H9 (cell line): ENCODE measurements at regions not wholly inside any gene's neighbourhood (a gene's known extent, or its start where the extent isn't known, plus 50 kb on each side); places are given as distances from the start of the nearest gene placed in this dataset.

ENCODE experiments used
- DNase-seq: peaks from one replicate; pipeline ENCODE4 v3.0.0-alpha.2; 2017
- H2AFZ ChIP-seq: one replicate; pipeline ENCODE4 v1.6.1; 2013; ENCODE audit warnings: mild to moderate bottlenecking, low read length, control low read depth, moderate library complexity
- H2AK5ac ChIP-seq: 2 replicates; pipeline ENCODE4 v1.6.1; 2013; ENCODE audit warnings: low read length, control low read depth, mixed read lengths; ENCODE audit not compliant: insufficient read length
- H2BK120ac ChIP-seq: one replicate; pipeline ENCODE4 v1.6.1; 2013; ENCODE audit warnings: low read depth, mild to moderate bottlenecking, low read length, control low read depth, inconsistent platforms; ENCODE audit not compliant: poor library complexity, severe bottlenecking
- H2BK12ac ChIP-seq: 2 replicates; pipeline ENCODE4 v1.6.1; 2013; ENCODE audit warnings: low read length, control low read depth, mixed read lengths, low read depth; ENCODE audit not compliant: insufficient read length
- H2BK15ac ChIP-seq: 2 replicates; pipeline ENCODE4 v1.6.1; 2013; ENCODE audit warnings: low read depth, low read length, control low read depth
- H2BK20ac ChIP-seq: one replicate; pipeline ENCODE4 v1.6.1; 2013; ENCODE audit warnings: low read depth, mild to moderate bottlenecking, low read length, control low read depth, inconsistent platforms; ENCODE audit not compliant: poor library complexity, severe bottlenecking
- H2BK5ac ChIP-seq: 2 replicates; pipeline ENCODE4 v1.6.1; 2013; ENCODE audit warnings: low read length, control low read depth, mixed read lengths; ENCODE audit not compliant: insufficient read length
- H3K14ac ChIP-seq: 2 replicates; pipeline ENCODE4 v1.6.1; 2013; ENCODE audit warnings: low read length, control low read depth; ENCODE audit not compliant: insufficient read depth
- H3K18ac ChIP-seq: 2 replicates; pipeline ENCODE4 v1.6.1; 2013; ENCODE audit warnings: low read depth, mild to moderate bottlenecking, mixed read lengths, low read length, control low read depth; ENCODE audit not compliant: insufficient read length
- H3K23ac ChIP-seq: 2 replicates; pipeline ENCODE4 v1.6.1; 2013; ENCODE audit warnings: low read length, control low read depth, mixed read lengths, low read depth; ENCODE audit not compliant: insufficient read length
- H3K23me2 ChIP-seq: 2 replicates; pipeline ENCODE4 v1.6.1; 2013; ENCODE audit warnings: low read depth, mild to moderate bottlenecking, mixed read lengths, low read length, control low read depth; ENCODE audit not compliant: insufficient read length, poor library complexity, severe bottlenecking
- H3K27ac ChIP-seq: 2 replicates; pipeline ENCODE4 v1.5.1; 2013; ENCODE audit warnings: low read length, control low read depth, mixed read lengths, low read depth; ENCODE audit not compliant: insufficient read length
- H3K27me3 ChIP-seq: 2 replicates; pipeline ENCODE4 v1.6.1; 2013; ENCODE audit warnings: low read length, control low read depth, inconsistent platforms; ENCODE audit not compliant: insufficient read depth
- H3K4ac ChIP-seq: 2 replicates; pipeline ENCODE4 v1.6.1; 2013; ENCODE audit warnings: low read depth, mild to moderate bottlenecking, control low read depth, inconsistent platforms, low read length, moderate library complexity
- H3K4me1 ChIP-seq: 2 replicates; pipeline ENCODE4 v1.6.1; 2013; ENCODE audit warnings: low read length, control low read depth, inconsistent platforms; ENCODE audit not compliant: insufficient read depth
- H3K4me2 ChIP-seq: 2 replicates; pipeline ENCODE4 v1.6.1; 2013; ENCODE audit warnings: low read length, control low read depth, mixed read lengths; ENCODE audit not compliant: insufficient read length, insufficient read depth
- H3K56ac ChIP-seq: 2 replicates; pipeline ENCODE4 v1.6.1; 2013; ENCODE audit warnings: low read depth, mild to moderate bottlenecking, mixed read lengths, low read length, control low read depth; ENCODE audit not compliant: insufficient read length
- H3K79me1 ChIP-seq: 2 replicates; pipeline ENCODE4 v1.6.1; 2013; ENCODE audit warnings: low read depth, mild to moderate bottlenecking, moderate library complexity, low read length, control low read depth, inconsistent platforms; ENCODE audit not compliant: insufficient read depth, poor library complexity, severe bottlenecking
- H3K79me2 ChIP-seq: 2 replicates; pipeline ENCODE4 v1.6.1; 2013; ENCODE audit warnings: low read length, control low read depth, inconsistent platforms; ENCODE audit not compliant: insufficient read depth
- H3K9ac ChIP-seq: 2 replicates; pipeline ENCODE4 v1.6.1; 2013; ENCODE audit warnings: low read length, control low read depth, mixed read lengths; ENCODE audit not compliant: insufficient read length; ENCODE audit errors: extremely low read depth
- H3K9me3 ChIP-seq: one replicate; pipeline ENCODE4 v1.6.1; 2013; ENCODE audit warnings: low read depth, low read length, inconsistent platforms; ENCODE audit not compliant: control insufficient read depth
- H3T11ph ChIP-seq: one replicate; pipeline ENCODE4 v1.6.1; 2013; ENCODE audit warnings: mild to moderate bottlenecking, low read length, control low read depth, inconsistent platforms
- H4K20me1 ChIP-seq: one replicate; pipeline ENCODE4 v1.6.1; 2013; ENCODE audit not compliant: control insufficient read depth, insufficient read length, insufficient read depth
- H4K5ac ChIP-seq: 2 replicates; pipeline ENCODE4 v1.6.1; 2013; ENCODE audit warnings: low read depth, mild to moderate bottlenecking, mixed read lengths, low read length, control low read depth; ENCODE audit not compliant: insufficient read length
- H4K8ac ChIP-seq: replicated peaks from 2 replicates; pipeline ENCODE4 v1.6.1; 2013; ENCODE audit warnings: low read length, control low read depth, mixed read lengths, low read depth; ENCODE audit not compliant: insufficient read length
- H4K91ac ChIP-seq: 2 replicates; pipeline ENCODE4 v1.6.1; 2013; ENCODE audit warnings: low read depth, mild to moderate bottlenecking, moderate library complexity, mixed read lengths, low read length, control low read depth; ENCODE audit not compliant: insufficient read length
- H3K27ac Mint-ChIP-seq, 3 experiments: 2 replicates in 2 of 3; 3 replicates in 1 of 3; pipeline ENCODE4 v1.8.0; 2020 to 2021; ENCODE audit warnings: mixed read lengths in 3 of 3, mild to moderate bottlenecking in 1 of 3, moderate library complexity in 1 of 3
- H3K27me3 Mint-ChIP-seq: 2 replicates; pipeline ENCODE4 v1.8.0; 2021; ENCODE audit warnings: low read depth, mild to moderate bottlenecking, moderate library complexity, mixed read lengths
- H3K36me3 Mint-ChIP-seq, 3 experiments: 2 replicates in 2 of 3; 3 replicates in 1 of 3; pipeline ENCODE4 v1.8.0; 2020 to 2021; ENCODE audit warnings: low read depth in 3 of 3, mixed read lengths in 3 of 3; ENCODE audit not compliant: insufficient read depth in 1 of 3
- H3K4me1 Mint-ChIP-seq, 2 experiments: 2 replicates each; pipeline ENCODE4 v1.8.0; 2020; ENCODE audit warnings: mixed read lengths in 2 of 2
- H3K4me3 Mint-ChIP-seq, 2 experiments: 2 replicates in 1 of 2; 3 replicates in 1 of 2; pipeline ENCODE4 v1.8.0; 2020 to 2021; ENCODE audit warnings: mild to moderate bottlenecking in 2 of 2, mixed read lengths in 2 of 2, moderate library complexity in 1 of 2
- H3K9me3 Mint-ChIP-seq, 2 experiments: 2 replicates in 1 of 2; 3 replicates in 1 of 2; pipeline ENCODE4 v1.8.0; 2020; ENCODE audit warnings: mild to moderate bottlenecking in 2 of 2, mixed read lengths in 2 of 2, moderate library complexity in 1 of 2
- WGBS: extraction: QIAGEN DNeasy Blood & Tissue Kit; methylation state at CpG from one replicate; pipeline ENCODE4 v1.1.7; 2013; ENCODE audit warnings: missing lambda C conversion rate, low lambda C conversion rate, mixed read lengths; ENCODE audit not compliant: insufficient read length; ENCODE audit errors: extremely low coverage; 5-methylcytosine and 5-hydroxymethylcytosine counted together
- TF ChIP-seq, protein P1 (sequence below): fragments of 200-600 bp; sonication (generic); conservative IDR thresholded peaks from 3 replicates; pipeline ENCODE4 v1.8.0; 2021; ENCODE audit warnings: antibody characterized with exemption, mild to moderate bottlenecking

DNA sequence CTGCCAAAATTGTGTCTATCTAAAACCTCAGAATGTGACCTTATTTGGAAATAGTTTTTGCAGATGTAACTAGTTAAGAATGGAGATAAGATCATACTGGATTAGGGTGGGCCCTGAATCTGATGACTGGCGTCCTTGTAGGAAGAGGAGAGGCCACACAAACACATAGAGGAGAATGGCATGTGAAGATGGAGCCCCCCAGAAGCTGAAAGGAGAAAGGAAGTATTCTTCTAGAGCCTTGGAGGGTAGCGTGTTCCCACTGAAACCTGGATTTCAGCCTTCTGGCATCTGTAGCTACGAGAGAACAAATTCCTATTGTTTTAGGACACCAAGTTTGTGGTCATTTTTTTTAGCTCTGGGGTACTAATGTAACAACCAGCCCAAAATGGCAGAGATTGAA lies 423.0 kb upstream of the TPM1 start:
- Histone ChIP-seq H3K27ac (no peak overlapping the region), H3K79me1 (no peaks in the 10 kb centered on the region), H3K14ac (no peak overlapping the region), H3T11ph (no peak overlapping the region), H2BK15ac (no peak overlapping the region), H2BK20ac (no peak overlapping the region), H3K79me2 (no peaks in the 10 kb centered on the region), H3K56ac (no peak overlapping the region), H2BK5ac (no peak overlapping the region), H2AFZ (no peak overlapping the region), H3K4ac (no peak overlapping the region), H3K23me2 (no peaks in the 10 kb centered on the region), H3K27me3 (no peaks in the 10 kb centered on the region), H2AK5ac (no peak overlapping the region), H3K9me3 (no peaks in the 10 kb centered on the region), H4K91ac (no peak overlapping the region), H4K20me1 (peaks cover 3% of the 10 kb centered on the region), H4K8ac (no peak overlapping the region), H3K4me2 (no peak overlapping the region), H3K9ac (no peak overlapping the region), H2BK12ac (no peak overlapping the region), H2BK120ac (no peak overlapping the region), H3K23ac (no peak overlapping the region), H4K5ac (no peak overlapping the region), H3K4me1 (no peaks in the 10 kb centered on the region), H3K18ac (no peak overlapping the region)
- H3K4me1 Mint-ChIP-seq = no peaks in the 10 kb centered on the region
- no peak overlapping the region for H3K4me3 Mint-ChIP-seq
- no peaks in the 10 kb centered on the region for H3K36me3 Mint-ChIP-seq
- no peak overlapping the region for H3K27ac Mint-ChIP-seq
- H3K27me3 Mint-ChIP-seq = no peaks in the 10 kb centered on the region
- WGBS = no CpG with 5 or more reads among the region's 3 CpGs
- no peaks in the 10 kb centered on the region for H3K9me3 Mint-ChIP-seq
- TF ChIP-seq, protein P1, sequence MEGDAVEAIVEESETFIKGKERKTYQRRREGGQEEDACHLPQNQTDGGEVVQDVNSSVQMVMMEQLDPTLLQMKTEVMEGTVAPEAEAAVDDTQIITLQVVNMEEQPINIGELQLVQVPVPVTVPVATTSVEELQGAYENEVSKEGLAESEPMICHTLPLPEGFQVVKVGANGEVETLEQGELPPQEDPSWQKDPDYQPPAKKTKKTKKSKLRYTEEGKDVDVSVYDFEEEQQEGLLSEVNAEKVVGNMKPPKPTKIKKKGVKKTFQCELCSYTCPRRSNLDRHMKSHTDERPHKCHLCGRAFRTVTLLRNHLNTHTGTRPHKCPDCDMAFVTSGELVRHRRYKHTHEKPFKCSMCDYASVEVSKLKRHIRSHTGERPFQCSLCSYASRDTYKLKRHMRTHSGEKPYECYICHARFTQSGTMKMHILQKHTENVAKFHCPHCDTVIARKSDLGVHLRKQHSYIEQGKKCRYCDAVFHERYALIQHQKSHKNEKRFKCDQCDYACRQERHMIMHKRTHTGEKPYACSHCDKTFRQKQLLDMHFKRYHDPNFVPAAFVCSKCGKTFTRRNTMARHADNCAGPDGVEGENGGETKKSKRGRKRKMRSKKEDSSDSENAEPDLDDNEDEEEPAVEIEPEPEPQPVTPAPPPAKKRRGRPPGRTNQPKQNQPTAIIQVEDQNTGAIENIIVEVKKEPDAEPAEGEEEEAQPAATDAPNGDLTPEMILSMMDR = no peak
- DNase-seq = no peak
